Activated naive CD4-positive, alpha-beta T cell treated with anti-CD3 and anti-CD28 coated beads for 36 hours (primary cell): ENCODE measurements at regions not wholly inside any gene's neighbourhood (a gene's known extent, or its start where the extent isn't known, plus 50 kb on each side); places are given as distances from the start of the nearest gene placed in this dataset.

Experiments used
- CTCF ChIA-PET: fragments of 350-600 bp; sonication (Branson Sonifier 250); formaldehyde crosslinking; loops from one replicate; lab custom pipeline; 2021; ENCODE audit warnings: antibody characterized with exemption; lab: Charles Lee
- DNase-seq: peaks from one replicate; pipeline ENCODE4 v3.0.0-alpha.2; 2020
- H3K27ac Mint-ChIP-seq: one replicate; pipeline ENCODE4 v1.8.0; 2021; ENCODE audit warnings: mild to moderate bottlenecking, mixed read lengths
- H3K27me3 Mint-ChIP-seq: one replicate; pipeline ENCODE4 v1.8.0; 2021; ENCODE audit warnings: low read depth, mixed read lengths
- H3K36me3 Mint-ChIP-seq: one replicate; pipeline ENCODE4 v1.8.0; 2021; ENCODE audit warnings: low read depth, mixed read lengths
- H3K4me1 Mint-ChIP-seq: one replicate; pipeline ENCODE4 v1.8.0; 2021; ENCODE audit warnings: low read depth, mixed read lengths
- H3K4me3 Mint-ChIP-seq: one replicate; pipeline ENCODE4 v1.8.0; 2021; ENCODE audit warnings: mild to moderate bottlenecking, moderate library complexity, mixed read lengths
- H3K9me3 Mint-ChIP-seq: one replicate; pipeline ENCODE4 v1.8.0; 2021; ENCODE audit warnings: mixed read lengths
- intact Hi-C: fragments of 100-400 bp; cut with micrococcal nuclease; formaldehyde crosslinking; loops from one replicate; pipeline ENCODE4 v1.15.1; 2023

DNA sequence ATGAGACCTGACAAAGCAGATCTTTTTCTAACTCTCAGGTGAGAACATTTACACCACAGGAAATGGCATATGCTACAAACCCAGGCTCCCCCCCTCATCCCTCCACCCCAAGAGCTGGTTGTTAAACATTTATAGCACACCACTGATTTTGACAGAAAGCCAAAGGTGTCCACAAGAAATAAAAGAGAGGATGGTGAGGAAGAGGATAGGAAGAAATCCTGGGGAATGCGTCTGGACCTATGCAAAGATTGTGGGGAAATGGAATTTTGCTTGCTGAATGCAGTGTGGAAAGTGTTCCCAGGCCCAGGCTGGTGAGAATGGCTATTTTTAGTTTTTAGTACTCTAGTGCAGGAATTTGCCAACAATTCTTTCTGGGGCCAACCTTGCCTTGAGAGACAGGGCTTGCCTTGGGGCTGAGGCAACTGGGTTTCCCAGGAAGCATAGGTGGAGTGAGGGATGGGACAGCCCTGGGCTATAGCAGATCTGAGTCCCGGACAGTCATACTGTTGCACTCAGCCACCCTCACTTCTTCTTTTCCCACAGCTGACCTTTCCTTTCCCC, 163.9 kb downstream of the ADAMTS15 start:
- DNase-seq = no peak
- Mint-ChIP-seq H3K4me3 (no peak overlapping the region), H3K27ac (no peak overlapping the region), H3K27me3 (no peaks in the 10 kb centered on the region), H3K9me3 (no peaks in the 10 kb centered on the region), H3K4me1 (no peaks in the 10 kb centered on the region), H3K36me3 (no peaks in the 10 kb centered on the region)
- CTCF ChIA-PET = no interaction called here
- intact Hi-C loops = no loop called here

DNA sequence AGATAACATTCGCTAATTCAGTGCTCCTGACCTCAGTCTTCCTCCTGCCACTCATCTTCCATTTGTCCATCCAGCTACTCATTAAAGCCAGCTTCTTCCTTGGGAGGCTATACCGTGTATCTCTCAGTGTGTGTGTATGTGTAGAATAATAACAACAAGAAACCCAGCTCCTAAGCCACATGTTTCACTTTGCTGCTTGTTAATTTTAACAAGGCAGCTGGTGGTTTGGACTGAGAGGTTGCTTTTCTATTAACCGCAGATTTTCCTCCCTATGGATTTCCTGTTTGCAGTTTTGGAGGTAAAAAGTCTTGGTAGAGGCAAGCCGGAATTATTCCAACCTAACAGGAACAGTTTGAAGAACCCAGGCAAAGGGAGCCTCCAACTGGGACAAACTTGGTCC, 165.0 kb downstream of the ADAMTS15 start:
- Mint-ChIP-seq H3K4me3 (no peak overlapping the region), H3K4me1 (no peaks in the 10 kb centered on the region), H3K27me3 (no peaks in the 10 kb centered on the region), H3K9me3 (no peaks in the 10 kb centered on the region), H3K27ac (no peak overlapping the region), H3K36me3 (no peaks in the 10 kb centered on the region)
- intact Hi-C loops = no loop called here
- CTCF ChIA-PET = no interaction called here
- DNase-seq = no peak

GRCh38 chr11:130614591-130614990, 166.1 kb downstream of the ADAMTS15 start:
- H3K36me3 Mint-ChIP-seq = no peaks in the 10 kb centered on the region
- H3K4me1 Mint-ChIP-seq = no peaks in the 10 kb centered on the region
- no peaks in the 10 kb centered on the region for H3K9me3 Mint-ChIP-seq
- H3K27me3 Mint-ChIP-seq = no peaks in the 10 kb centered on the region
- H3K4me3 Mint-ChIP-seq = no peak overlapping the region
- intact Hi-C loops = no loop called here
- CTCF ChIA-PET = no interaction called here
- no peak overlapping the region for H3K27ac Mint-ChIP-seq
- no peak for DNase-seq

DNA sequence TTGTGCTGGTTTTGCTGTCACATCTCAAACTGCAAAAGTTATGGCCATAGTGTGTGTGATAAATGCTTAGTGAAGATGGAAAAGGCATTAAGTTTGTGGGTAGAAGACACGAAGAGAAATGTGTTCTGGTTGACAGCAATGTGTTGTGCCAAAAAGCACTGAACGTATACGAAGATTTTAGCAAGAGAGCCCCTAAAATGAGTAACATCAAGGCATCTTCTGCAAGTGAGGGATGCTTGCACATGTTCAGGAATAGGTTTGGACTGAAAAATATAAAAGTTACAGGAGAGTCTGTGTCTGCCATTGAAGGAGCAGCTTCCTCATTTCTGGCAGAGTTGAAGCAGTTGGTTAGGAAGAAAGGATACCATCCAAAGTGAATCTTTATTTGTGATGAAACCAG, 167.1 kb downstream of the ADAMTS15 start:
- no peaks in the 10 kb centered on the region for H3K9me3 Mint-ChIP-seq
- DNase-seq = no peak
- intact Hi-C loops = no loop called here
- no peaks in the 10 kb centered on the region for H3K4me1 Mint-ChIP-seq
- H3K27ac Mint-ChIP-seq = no peak overlapping the region
- CTCF ChIA-PET = no interaction called here
- no peak overlapping the region for H3K4me3 Mint-ChIP-seq
- H3K27me3 Mint-ChIP-seq = no peaks in the 10 kb centered on the region
- no peaks in the 10 kb centered on the region for H3K36me3 Mint-ChIP-seq

DNA sequence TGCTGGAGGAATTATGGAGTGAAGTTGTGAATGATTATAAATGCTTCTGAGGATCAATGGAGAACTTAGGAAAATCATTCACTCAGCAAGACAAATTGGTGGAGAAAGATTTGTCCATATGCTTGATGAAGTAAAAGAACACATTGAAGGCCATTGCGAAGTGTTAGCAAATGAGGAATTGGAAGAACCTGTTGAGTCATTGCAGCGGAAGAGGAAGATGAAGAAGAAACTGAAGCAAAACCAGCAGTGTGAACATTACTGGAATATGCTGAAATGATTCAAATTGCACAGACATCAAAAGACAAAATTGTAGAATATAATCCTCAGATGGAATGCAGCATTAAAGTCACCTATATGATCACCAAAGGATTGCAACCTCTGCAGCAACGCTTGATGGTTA, 168.1 kb downstream of the ADAMTS15 start:
- H3K27me3 Mint-ChIP-seq = peaks cover under 1% of the 10 kb centered on the region
- no peaks in the 10 kb centered on the region for H3K36me3 Mint-ChIP-seq
- H3K4me1 Mint-ChIP-seq = no peaks in the 10 kb centered on the region
- CTCF ChIA-PET = no interaction called here
- no peak overlapping the region for H3K27ac Mint-ChIP-seq
- intact Hi-C loops = no loop called here
- no peak overlapping the region for H3K4me3 Mint-ChIP-seq
- no peaks in the 10 kb centered on the region for H3K9me3 Mint-ChIP-seq
- DNase-seq = no peak

DNA sequence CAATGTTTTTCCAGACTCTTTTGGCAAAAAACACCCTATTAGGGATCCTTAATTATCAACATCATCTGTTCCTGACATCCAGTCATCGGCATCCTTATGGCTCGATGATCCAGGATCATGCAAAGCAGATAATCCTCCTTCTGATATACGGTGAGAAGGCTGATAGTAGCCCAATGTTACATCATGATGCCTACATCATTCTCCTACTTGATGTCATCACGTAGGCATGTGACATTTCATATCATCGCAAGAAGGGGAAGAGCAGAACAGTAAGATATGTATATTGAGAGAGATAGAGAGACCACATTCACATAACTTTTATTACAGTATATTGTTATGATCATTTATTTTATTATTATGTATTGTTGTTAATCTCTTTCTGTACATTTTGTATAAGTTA, 168.6 kb downstream of the ADAMTS15 start:
- Mint-ChIP-seq H3K4me1 (no peaks in the 10 kb centered on the region), H3K27ac (no peak overlapping the region), H3K9me3 (no peaks in the 10 kb centered on the region), H3K36me3 (no peaks in the 10 kb centered on the region), H3K27me3 (peaks cover 4% of the 10 kb centered on the region), H3K4me3 (no peak overlapping the region)
- no peak for DNase-seq
- CTCF ChIA-PET = no interaction called here
- intact Hi-C loops = no loop called here

- H3K36me3 Mint-ChIP-seq = no peaks in the 10 kb centered on the region
- intact Hi-C loops = no loop called here
- H3K9me3 Mint-ChIP-seq = no peaks in the 10 kb centered on the region
- peaks cover 18% of the 10 kb centered on the region for H3K27me3 Mint-ChIP-seq
- DNase-seq = no peak
- H3K27ac Mint-ChIP-seq = no peak overlapping the region
- CTCF ChIA-PET = no interaction called here
- no peak overlapping the region for H3K4me3 Mint-ChIP-seq
- H3K4me1 Mint-ChIP-seq = no peaks in the 10 kb centered on the region
Measured at GRCh38 chr11:130620548-130620947, 172.1 kb downstream of the ADAMTS15 start.

- Mint-ChIP-seq H3K27ac (no peak overlapping the region), H3K36me3 (no peaks in the 10 kb centered on the region), H3K4me3 (no peak overlapping the region), H3K27me3 (peaks cover 18% of the 10 kb centered on the region), H3K4me1 (no peaks in the 10 kb centered on the region), H3K9me3 (no peaks in the 10 kb centered on the region)
- intact Hi-C loops = no loop called here
- DNase-seq = no peak
- CTCF ChIA-PET = no interaction called here
Measured at GRCh38 chr11:130622141-130622542, 173.7 kb downstream of the ADAMTS15 start.

- peaks cover 18% of the 10 kb centered on the region for H3K27me3 Mint-ChIP-seq
- no peaks in the 10 kb centered on the region for H3K36me3 Mint-ChIP-seq
- CTCF ChIA-PET = no interaction called here
- H3K27ac Mint-ChIP-seq = no peak overlapping the region
- no peaks in the 10 kb centered on the region for H3K9me3 Mint-ChIP-seq
- intact Hi-C loops = no loop called here
- no peak for DNase-seq
- H3K4me3 Mint-ChIP-seq = no peak overlapping the region
- H3K4me1 Mint-ChIP-seq = no peaks in the 10 kb centered on the region
Measured at GRCh38 chr11:130623670-130624668, 175.5 kb downstream of the ADAMTS15 start.

- no peak overlapping the region for H3K4me3 Mint-ChIP-seq
- no peaks in the 10 kb centered on the region for H3K9me3 Mint-ChIP-seq
- H3K4me1 Mint-ChIP-seq = no peaks in the 10 kb centered on the region
- no peak overlapping the region for H3K27ac Mint-ChIP-seq
- peaks cover 18% of the 10 kb centered on the region for H3K27me3 Mint-ChIP-seq
- H3K36me3 Mint-ChIP-seq = no peaks in the 10 kb centered on the region
- CTCF ChIA-PET = no interaction called here
- intact Hi-C loops = no loop called here
- DNase-seq = no peak
Measured at GRCh38 chr11:130624971-130625544, 176.6 kb downstream of the ADAMTS15 start.

DNA sequence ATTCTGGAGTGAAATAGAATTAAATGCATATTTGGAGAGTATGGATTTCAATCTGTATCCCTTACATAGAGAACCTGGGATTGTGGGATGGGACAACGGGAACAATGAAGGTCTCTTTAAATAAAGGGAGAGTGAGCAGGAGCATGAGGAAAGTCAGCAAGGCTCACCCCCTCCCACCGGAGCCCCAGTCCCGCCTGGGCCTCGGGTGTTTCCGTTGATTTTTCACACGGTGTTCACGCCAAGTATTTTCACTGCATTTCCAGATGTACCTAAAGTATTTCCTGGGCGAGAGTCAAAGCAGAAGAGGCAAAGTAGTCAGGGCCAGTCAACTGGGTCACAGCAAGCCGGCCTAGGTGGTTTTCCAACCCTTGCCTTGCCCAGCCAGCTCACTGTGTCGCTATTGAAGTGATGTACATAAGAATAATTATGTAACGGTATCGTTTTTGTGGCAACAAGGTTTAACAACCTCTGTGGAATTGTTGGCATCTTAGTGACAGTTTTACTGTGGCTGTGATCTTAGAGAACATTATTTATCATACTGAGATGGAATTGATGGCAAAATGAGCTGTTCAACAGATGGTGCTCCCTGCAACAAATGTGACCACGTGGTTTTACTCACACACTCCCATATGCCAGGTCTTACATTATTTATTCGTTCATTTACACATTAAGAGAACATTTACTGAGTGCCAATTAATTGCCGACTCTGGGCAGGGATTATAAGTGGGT, 177.3 kb downstream of the ADAMTS15 start:
- DNase-seq = no peak
- Mint-ChIP-seq H3K4me1 (peaks cover 2% of the 10 kb centered on the region), H3K9me3 (no peaks in the 10 kb centered on the region), H3K4me3 (no peak overlapping the region), H3K27ac (no peak overlapping the region), H3K36me3 (no peaks in the 10 kb centered on the region), H3K27me3 (peaks cover 18% of the 10 kb centered on the region)
- CTCF ChIA-PET = no interaction called here
- intact Hi-C loops = no loop called here

DNA sequence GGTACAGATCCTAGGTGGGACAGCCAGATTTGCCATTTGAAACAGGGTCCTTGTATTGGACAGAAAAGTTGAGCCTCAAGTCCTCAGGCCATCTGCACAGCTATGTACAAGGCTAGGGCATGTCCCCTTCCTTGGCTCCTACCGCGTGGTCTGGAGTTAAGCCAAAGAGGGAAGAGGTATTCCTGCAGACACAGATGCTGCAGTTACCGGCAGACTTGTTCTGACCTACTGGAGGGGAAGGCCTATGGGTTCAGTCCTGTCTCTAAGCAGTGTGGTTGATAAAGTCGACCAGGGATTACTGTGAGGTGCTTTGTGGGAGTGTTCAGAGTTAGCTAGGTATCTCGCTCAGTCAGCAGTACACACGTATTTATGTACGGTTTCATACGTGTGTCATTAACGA, 180.6 kb downstream of the ADAMTS15 start:
- H3K27me3 Mint-ChIP-seq = peaks cover 8% of the 10 kb centered on the region
- no peak for DNase-seq
- CTCF ChIA-PET = no interaction called here
- H3K9me3 Mint-ChIP-seq = no peaks in the 10 kb centered on the region
- H3K36me3 Mint-ChIP-seq = no peaks in the 10 kb centered on the region
- H3K27ac Mint-ChIP-seq = no peak overlapping the region
- intact Hi-C loops = no loop called here
- H3K4me1 Mint-ChIP-seq = peaks cover 7% of the 10 kb centered on the region
- no peak overlapping the region for H3K4me3 Mint-ChIP-seq
